NCI-H69 (cell line): ENCODE measurements at regions not wholly inside any gene's neighbourhood (a gene's known extent, or its start where the extent isn't known, plus 50 kb on each side); places are given as distances from the start of the nearest gene placed in this dataset.

Source experiments
- DNase-seq: peaks from one replicate; lab custom pipeline; 2025; lab: John Stamatoyannopoulos, UW

DNA sequence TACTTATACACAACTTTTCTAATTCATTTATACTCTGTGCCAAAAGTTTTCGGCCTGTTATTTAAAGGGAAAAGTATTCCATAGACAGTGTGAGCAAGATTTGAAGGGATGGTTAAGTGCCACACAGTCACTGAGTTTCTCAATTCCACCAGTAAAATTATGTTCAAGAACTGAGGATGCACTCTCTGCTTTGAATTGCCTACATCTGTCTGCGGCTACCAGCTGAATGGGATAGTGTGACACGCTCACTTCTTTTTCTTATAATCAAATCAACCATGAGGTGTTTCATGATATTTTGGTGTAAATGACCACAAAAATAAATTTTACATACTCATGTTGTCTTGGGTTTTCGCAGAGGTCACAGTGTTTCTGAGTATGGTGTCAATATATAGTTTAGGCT is 218.4 kb upstream of the TMEM161B start:
- DNase-seq = peak; percentile 70

DNA sequence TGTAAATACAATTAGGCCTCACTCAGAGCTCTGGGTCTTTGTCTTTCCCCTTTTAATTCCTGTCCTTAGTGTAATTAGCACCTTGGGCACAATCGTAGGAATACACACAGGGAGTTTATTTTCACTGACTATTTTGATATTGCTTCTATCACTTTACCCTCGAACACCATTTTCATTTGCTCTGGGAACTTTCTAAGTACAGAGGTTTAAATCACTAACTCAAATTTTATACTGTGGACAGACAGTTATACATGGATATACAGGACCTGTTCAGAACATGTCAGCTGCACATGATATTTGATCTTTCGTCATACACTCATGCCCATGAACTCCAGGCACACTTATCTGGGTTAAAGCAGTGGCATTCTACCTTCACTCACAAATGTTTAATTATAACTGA is 217.8 kb upstream of the TMEM161B start:
- peak; percentile 97 for DNase-seq

DNA sequence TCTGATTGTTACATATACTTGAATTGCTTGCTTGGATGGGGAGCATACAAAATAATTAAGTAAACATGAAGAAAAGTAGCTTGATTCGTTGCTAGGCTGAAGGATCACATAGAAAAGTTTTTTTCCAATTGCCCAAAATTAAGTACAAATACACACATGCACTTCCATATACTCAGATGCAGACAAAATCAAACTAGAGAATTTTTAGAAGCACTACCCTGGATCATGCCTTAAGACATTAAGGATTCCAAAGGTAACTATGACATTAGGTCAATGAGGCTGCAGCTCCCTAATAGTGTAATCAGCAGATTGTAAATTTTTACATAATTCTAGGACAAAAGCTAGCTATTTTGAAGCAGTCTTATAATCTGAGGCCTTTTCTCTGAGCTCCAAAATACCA is 216.9 kb upstream of the TMEM161B start:
- peak; percentile 53 for DNase-seq

DNA sequence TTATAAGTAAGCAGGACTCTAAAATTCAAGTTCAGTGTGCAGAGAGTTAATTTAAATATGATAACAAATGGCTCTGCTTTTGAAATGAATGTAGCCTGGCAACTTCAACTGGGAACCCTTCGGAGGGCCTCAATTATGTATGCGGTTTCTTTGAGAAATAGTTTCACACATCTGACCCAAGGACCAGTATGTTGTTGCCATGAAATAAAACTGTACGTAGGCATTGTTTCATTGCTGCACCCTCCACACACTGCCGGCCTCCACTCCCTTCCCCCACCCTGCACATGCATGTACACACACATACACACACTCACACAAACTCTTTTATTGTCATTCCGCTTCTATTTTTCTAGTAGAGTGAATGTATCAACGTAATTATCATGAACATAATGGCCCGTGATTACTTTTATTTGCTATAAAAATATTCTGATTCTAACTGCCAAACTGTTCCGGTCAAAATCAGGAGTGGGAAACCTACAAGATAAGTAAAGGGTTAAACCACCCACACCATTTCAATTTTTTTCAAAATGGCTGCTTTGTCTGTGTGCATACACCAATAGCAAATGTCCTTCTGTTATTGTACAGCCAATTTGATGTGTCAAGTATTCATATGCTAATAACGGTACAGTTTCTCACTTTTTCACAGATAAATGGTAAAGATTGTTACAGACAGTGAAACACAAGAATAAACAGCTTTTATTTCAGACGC is 215.5 kb upstream of the TMEM161B start:
- peak; percentile 93 for DNase-seq

DNA sequence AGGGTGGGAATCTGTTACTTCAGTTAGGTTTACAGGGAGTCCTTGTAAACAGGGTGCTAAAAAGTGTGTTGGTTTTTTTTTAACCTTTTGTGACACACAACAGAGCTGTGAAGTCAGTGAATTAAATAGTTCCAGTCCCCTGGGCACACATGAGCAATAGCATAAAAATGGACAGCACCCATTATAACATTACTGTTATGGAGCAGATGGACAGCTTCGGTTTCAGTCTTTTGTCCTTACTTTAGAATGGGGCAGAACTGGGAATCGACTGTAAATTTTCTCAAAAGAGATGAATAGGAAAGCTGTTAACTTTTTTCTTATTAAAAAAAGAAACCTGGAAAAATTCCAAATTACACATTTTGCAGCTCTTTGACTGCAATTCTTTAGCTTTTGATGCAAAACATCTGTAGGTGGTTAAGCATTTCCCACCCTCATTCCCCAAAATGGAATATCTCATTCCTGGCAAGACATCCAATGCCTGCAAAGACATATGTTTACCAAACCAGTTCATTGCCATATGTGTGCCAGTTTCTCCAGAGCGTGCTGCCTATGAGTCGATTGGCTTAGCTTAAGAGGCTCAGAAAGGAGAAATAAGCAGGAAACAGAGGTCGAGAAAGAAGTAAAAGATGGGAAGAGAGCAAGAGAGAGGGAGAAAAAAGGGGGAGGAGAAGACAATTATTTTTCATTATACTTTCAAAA is 212.3 kb upstream of the TMEM161B start:
- peak; percentile 99 for DNase-seq

DNA sequence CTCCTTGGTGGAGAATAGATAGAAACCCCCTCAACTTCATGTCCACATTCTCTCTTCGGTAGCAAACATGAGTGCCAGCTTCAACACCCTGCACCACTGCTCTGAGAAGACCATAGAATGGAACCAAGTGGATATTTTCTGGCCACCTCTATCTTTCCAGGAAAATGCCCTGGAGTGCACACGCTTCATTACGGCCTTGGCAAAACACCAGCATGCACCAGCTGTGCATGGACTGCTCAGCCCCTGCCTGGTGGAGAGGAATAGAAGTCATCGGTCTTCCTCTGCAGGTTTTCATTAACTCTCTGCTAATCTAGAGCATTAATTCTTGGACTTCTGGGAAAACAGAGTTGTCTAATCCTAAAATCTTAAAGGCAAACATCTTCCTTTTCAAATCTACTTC is 211.6 kb upstream of the TMEM161B start:
- DNase-seq = peak; percentile 98

DNA sequence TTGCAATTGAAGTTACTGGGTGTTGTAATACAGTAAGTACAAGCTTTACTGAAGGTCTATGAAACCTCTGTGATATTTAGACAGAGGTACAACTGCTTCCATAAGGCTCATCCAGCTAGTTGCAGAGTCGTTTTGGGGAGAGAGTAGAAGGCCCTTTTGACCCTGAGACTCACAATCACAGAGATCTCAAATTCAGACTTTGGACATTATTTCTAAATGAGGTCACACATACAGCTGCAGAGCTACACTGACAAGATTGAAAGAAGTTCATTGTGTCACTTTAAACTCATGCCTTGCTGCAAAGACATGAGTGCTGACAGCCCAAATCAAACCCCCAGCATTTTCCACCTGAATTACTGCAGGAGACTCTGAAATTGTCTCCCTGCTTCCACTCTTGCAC is 205.9 kb upstream of the TMEM161B start:
- DNase-seq = no peak

DNA sequence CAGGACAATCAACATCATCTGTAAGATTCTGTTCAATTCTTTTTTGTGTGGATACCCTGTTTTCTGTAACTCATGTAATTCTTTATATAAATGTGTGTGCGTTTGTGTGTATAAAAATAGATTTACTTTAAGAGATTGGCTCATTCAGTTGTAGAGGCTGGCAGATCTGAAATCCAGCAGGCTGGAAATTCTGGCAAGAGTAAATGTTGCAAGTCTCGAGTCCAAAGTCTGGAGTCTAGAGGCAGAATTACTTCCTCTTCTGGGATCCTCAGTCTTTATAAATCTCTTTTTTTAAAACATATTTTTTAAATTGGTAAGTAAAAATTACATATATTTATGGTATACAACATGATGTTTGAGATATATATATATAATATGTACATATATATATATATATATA is 202.1 kb upstream of the TMEM161B start:
- no peak for DNase-seq

DNA sequence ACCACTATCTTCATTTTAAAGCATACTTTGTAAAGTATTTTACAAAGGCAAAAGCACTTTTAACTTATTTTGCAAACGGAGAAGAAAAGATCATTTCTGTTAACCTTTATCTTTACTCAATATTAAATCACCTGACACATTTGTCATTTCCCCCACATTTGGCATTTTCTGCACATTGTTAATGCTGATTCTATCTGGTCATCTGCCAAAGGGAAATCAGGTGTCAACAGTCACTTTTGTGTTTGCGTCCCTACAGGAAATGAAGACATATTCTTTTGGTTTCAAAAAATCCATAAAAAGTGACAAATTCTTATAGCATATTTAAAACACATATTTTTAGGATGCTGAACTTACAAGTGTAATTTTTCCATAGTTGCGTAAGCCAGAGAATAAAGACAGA is 191.3 kb upstream of the TMEM161B start:
- peak; percentile 24 for DNase-seq

DNA sequence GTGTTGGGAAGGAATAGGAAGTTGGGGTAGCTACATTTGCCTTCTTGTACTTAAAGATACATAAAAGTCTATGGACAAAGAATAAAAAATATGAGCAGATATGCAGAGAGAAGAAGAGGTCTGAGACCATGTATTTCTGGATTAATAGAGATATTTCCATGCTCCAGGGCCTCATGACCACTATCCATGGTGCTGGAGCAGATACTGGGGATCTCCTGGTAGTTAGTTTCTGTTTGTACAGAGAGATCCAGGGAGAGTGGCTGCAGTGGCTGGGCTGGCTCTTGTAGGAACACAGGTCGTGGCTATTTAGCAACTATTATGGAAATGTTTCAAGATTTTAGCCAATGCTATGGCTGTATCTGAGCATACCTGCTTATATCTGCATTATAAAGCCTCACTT is 184.2 kb upstream of the TMEM161B start:
- no peak for DNase-seq

DNA sequence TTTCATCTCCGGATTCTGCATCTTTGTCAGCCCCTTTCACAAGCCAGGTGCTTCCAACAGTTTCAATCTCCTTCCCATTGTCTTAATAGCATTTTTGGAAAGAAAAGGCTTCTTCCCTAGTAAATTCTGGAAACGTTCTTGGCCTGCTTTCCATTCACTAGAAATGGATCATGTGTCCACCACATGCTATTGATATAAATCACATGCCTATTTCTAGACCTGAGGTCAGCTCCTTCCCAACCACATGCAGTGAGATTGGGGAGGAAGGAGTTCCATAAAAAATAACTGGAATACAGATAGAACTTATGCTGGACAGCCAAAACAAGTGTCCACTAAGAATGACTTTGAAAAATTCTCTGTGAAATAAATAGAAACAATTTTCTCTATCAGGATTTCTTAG is 181.6 kb upstream of the TMEM161B start:
- DNase-seq = no peak

DNA sequence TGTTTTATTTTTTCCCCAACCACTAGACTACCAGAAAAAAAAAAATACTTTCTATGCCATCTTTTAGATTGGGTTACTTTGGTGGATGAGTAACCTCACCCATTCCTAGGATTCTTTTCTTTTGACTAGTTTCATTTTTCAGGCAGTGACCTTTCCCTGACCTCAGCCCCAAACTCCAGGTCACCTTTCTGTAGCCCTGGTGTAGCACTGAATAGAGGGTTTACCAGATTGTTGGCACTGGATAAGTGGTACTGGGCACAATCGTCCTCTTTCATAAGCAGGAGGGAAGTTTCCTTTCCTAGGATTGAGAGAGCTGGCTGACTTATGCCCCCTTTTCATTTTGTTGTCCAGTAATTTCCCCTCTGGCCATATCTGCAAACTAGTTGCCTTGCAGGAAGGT is 169.4 kb upstream of the TMEM161B start:
- peak; percentile 17 for DNase-seq

DNA sequence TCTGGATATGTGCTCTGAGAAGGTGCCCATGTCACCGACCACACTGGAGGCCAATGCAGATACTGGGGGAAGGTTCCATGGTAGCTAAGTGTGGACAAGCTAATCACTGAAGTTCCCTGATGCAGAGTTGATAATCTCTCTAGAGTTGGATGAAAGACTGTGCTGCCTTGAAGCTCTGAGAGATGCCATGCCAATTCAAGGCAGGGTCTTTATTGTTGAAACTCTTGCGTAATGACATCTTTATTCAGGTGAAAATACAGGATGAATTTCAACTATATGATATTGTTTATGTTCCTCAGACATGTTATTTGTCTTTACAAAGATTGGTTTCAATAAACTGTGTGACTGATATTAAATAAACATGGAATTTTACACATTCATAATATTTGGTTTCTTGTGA is 167.6 kb upstream of the TMEM161B start:
- no peak for DNase-seq

DNA sequence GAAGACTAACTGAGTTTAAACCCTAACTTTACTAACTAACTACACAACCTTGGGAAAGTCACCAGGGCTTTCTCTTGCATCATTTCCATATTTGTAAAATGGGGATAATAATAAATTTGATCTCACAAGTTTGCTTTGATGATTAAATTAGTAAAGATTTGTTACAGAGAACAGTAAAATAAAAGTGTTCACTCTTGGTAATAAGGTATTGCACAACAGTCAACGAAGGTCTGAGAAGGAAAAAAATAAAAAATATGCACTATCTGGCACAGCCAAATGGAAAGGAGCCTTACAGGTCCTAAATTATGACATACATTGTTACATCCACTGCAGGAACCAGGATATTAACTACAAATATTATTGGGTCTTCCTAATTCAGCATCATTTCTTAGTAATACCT is 160.0 kb upstream of the TMEM161B start:
- no peak for DNase-seq

DNA sequence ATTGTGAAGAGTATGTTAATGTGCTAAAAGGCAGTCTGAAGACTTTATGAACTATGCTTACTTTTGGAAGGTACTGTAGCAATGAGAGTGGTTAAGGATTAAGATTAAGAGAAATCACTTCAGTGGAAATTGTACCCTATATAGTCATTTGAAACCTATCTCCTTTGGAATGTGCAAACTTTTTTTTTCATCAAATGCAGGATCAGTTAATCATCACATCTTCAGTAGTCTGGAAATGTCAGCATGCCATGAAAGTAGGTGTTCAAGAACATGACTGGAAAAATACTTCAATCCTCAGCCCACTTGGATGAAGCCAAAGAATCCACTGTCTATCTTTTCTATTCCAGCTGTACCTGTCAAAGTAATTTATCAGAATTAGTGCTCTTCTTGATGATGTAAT is 157.8 kb upstream of the TMEM161B start:
- DNase-seq = no peak

DNA sequence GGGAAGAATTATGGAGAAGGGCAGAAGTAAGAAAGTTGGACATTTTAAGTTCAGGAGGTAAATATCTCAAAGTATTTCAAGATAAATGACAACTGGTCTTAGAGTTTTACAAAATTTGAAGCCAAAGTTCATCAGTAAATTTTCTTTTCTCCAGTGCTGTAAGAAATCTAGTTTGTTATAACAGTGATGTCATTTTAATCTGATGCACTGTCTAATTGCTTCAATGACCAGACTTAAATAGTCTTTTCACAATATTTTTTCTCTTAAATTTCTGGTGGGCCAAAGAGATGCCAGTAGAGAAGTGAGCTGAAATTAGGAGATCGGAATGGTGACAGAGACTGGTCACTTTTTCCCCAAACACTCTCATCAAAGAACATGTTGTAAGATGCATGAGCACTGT is 156.5 kb upstream of the TMEM161B start:
- no peak for DNase-seq

DNA sequence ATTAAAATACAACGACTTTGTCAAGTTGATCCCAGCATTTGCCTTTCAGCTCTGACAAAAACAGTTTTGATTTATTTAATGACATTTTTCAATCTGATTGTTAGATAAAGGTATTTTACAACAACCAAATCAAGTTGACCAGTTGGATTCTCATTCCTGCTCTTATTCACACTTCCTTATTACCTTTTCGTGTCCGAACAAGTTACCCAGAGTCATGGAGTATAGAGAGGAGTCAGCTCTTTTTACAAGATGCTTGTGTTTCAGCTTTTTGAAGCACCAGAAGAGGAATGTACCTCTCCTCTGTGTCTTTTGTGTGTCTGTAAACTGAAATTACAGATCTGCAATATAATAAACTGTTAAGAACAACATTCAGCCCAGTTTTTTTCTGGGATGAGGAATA is 151.3 kb upstream of the TMEM161B start:
- DNase-seq = no peak

DNA sequence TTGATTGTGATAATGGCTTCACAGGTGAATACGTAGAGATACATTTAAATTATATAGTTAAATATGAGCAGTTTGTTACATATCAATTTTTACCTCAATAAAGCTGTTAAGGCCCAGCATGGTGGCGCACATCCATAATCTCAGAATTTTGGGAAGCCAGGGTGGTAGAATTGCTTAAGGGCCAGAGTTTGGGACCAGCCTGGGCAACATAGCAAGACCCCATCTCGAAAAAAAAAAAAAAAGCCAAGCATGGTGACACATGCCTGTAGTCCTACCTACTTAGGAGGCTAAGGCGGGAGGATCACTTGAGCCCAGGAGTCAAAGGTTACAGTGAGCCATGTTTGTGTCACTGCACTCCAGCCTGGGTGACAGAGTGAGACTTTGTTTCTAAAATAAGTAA is 138.7 kb upstream of the TMEM161B start:
- peak; percentile 60 for DNase-seq

DNA sequence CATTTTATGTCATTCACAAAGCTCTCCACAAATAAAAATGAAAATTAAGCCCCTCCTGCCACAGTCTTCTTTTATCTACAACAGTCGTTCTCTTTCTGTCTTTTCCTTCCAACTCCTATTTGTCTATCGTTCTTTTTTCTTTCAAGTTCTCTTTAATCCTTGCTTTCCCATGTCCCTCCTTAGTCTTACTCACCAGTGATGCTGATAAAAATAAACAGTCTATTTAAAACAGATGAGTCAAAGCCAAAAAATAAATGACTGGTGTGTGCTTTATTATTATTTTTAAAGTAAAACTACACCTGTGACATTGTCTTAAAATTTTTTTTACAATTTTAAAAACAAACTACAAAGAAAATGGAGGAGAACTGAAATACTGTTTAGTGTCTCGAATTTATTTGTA is 137.1 kb upstream of the TMEM161B start:
- DNase-seq = peak; percentile 79

DNA sequence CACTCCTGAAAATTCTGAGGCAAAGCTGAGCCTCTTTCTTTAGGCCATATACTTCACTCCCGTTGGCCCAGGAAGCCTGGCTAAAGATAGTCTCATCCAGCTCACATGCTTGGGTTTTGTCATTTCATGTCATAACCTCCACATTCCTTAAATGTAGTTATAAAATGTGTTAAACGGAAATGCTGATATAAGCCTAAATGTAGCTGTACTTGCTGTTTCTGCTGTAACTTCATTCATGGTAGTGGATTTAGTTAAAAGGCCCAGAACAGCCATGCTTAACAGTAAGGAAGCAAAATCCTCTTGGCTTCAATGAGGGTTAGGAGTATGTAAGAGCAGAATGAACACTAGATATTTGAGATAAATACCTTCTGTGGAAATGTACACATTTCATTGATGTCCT is 135.8 kb upstream of the TMEM161B start:
- peak; percentile 85 for DNase-seq

DNA sequence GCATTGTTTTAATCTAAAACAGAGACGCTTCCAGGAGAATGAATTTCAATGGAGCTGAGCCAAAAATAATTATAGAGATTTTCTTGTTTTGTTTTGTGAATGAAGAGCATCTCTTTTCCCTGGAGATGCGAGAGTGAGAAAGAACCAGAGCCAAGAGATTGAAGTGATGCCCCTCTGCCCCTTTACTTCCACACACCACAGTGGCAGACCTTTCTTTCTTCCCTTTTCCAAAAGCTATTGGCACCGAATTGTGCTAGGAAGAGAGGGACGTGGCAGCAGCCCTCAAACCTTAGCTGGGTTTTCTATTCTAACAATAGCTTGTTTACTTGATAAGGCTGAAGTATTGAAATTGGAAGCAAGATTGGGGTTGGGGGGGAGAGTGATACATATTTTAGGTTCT is 133.0 kb upstream of the TMEM161B start:
- DNase-seq = peak; percentile 93

DNA sequence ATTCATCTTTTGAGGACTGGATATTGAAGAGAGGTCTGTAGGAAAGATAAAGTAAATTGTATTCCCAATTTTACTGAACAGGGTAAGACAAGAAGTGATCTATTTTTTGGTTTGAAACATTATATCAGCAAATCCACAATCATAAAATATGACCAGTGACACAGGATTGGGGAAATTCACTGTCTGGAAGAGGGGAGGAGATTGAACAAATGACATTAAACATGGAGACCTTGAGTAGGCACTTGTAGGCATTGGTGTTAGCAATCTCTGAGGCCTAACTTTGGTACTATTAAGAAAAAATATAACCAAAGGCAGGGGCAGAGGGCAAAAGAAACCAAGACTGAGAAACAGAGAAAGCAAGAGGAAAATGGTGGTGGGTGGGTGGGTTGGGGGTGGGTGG is 132.6 kb upstream of the TMEM161B start:
- peak; percentile 75 for DNase-seq

DNA sequence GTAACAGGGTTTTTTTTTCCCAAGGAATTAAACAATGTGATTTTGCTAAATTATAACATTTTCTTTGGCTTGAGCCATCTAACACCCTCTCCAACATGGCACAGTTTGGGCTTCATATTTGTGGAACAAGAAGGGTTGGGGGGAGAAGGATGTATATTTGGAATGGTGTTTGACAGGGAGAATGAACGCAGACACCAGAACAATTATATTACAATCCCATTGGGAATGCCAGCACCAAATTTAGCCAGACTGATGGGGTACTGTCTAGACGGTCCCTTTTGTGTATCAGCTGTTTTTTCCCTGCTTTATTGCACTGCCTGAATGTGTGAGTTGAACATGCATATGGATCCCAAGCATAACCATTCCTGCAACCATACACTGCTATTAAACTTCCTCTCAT is 130.9 kb upstream of the TMEM161B start:
- DNase-seq = peak; percentile 98

DNA sequence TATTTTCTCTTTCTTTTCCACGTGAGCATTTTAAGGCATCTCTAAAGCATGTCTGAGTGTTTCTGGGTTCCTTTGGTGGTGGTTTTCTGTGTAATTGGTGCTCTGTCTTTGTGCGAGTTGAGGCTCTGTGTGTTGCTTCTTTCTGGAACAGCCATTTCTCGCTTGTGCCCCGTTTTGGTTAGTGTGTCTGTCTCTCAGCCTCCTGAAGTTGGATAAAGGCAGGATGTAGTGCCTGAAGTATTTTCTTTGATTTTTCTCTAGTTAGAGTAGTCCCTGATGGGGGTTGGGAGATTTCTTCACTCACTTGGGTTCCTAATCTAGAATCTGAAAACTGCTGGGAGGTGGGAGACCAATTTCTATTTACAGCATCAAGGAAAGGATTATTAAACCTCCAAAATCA is 129.7 kb upstream of the TMEM161B start:
- DNase-seq = peak; percentile 79
